ENCODE measurements at regions not wholly inside any gene's neighbourhood (a gene's known extent, or its start where the extent isn't known, plus 50 kb on each side); places are given as distances from the start of the nearest gene placed in this dataset.

GRCh38 chr13:80036845-80037504 is 304.0 kb downstream of the SPRY2 start:
- DNase-seq, result no peak

- no peak for DNase-seq
These were observed 305.8 kb downstream of the SPRY2 start for GRCh38 chr13:80035096-80035495.

GRCh38 chr13:80033951-80034350 is 307.0 kb downstream of the SPRY2 start:
- no peak for DNase-seq

GRCh38 chr13:80033286-80033685 is 307.6 kb downstream of the SPRY2 start:
- no peak for DNase-seq

- no peak for DNase-seq
These were observed 310.4 kb downstream of the SPRY2 start for GRCh38 chr13:80030491-80030890.

- DNase-seq, result no peak
These were observed 311.8 kb downstream of the SPRY2 start for GRCh38 chr13:80029170-80029569.

- no peak for DNase-seq
These were observed 318.8 kb downstream of the SPRY2 start for GRCh38 chr13:80022146-80022545.

GRCh38 chr13:80012251-80012650 is 328.7 kb downstream of the SPRY2 start:
- no peak for DNase-seq

GRCh38 chr13:80011448-80012212 is 329.3 kb downstream of the SPRY2 start:
- no peak for DNase-seq

GRCh38 chr13:80010846-80011245 is 330.1 kb downstream of the SPRY2 start:
- DNase-seq, result no peak

- DNase-seq, result peak in 1 of 2 donors; percentile 9
These were observed 330.6 kb downstream of the SPRY2 start for GRCh38 chr13:80010286-80010831.

- DNase-seq, result no peak
These were observed 331.2 kb downstream of the SPRY2 start for GRCh38 chr13:80009760-80010159.

- no peak for DNase-seq
These were observed 334.0 kb downstream of the SPRY2 start for GRCh38 chr13:80006940-80007339.

GRCh38 chr13:80001510-80001842 is 339.4 kb downstream of the SPRY2 start:
- DNase-seq, result no peak

GRCh38 chr13:80000684-80001509 is 340.0 kb downstream of the SPRY2 start:
- DNase-seq, result no peak

- no peak for DNase-seq
These were observed 341.3 kb downstream of the SPRY2 start for GRCh38 chr13:79999601-80000000.

GRCh38 chr13:79998381-79998880 is 342.5 kb downstream of the SPRY2 start:
- peak in 1 of 2 donors; percentile 15 for DNase-seq

GRCh38 chr13:79997244-79997643 is 343.7 kb downstream of the SPRY2 start:
- no peak for DNase-seq

- no peak for DNase-seq
These were observed 345.6 kb downstream of the SPRY2 start for GRCh38 chr13:79995334-79995733.

- DNase-seq, result no peak
These were observed 348.8 kb downstream of the SPRY2 start for GRCh38 chr13:79992111-79992510.

GRCh38 chr13:79990048-79990447 is 350.9 kb downstream of the SPRY2 start:
- no peak for DNase-seq

GRCh38 chr13:79989217-79989661 is 351.7 kb downstream of the SPRY2 start:
- no peak for DNase-seq
